Spinal cord (tissue), 9 donors: ENCODE measurements at regions not wholly inside any gene's neighbourhood (a gene's known extent, or its start where the extent isn't known, plus 50 kb on each side); places are given as distances from the start of the nearest gene placed in this dataset.
"Not testable (repeated sequence)": the region's sequence is repeated elsewhere in the genome, so short reads cannot be mapped to it uniquely, and the experiment has no call there.

Experiments
- DNase-seq, 6 donors: peaks; one replicate each; pipeline versions ENCODE4 v3.0.0 to v3.0.0-alpha.2; 2013 to 2015; ENCODE audit warnings: low spot score in 6 of 6, low read depth in 4 of 6
- H3K27ac ChIP-seq: one replicate; pipeline ENCODE4 v1.5.1; 2013; ENCODE audit warnings: low read depth, low read length, control low read depth
- H3K27me3 ChIP-seq: one replicate; pipeline ENCODE4 v1.6.1; 2013; ENCODE audit warnings: low read length; ENCODE audit not compliant: control insufficient read depth, insufficient read depth
- H3K36me3 ChIP-seq: one replicate; pipeline ENCODE4 v1.6.1; 2013; ENCODE audit warnings: low read length; ENCODE audit not compliant: control insufficient read depth, insufficient read depth
- H3K4me1 ChIP-seq: one replicate; pipeline ENCODE4 v1.6.1; 2013; ENCODE audit warnings: low read length; ENCODE audit not compliant: control insufficient read depth, insufficient read depth
- H3K4me3 ChIP-seq: one replicate; pipeline ENCODE4 v1.5.1; 2013; ENCODE audit warnings: low read depth, low read length, control low read depth
- H3K9me3 ChIP-seq: one replicate; pipeline ENCODE4 v1.6.1; 2013; ENCODE audit warnings: low read length; ENCODE audit not compliant: control insufficient read depth, insufficient read depth
- WGBS: methylation state at CpG from one replicate; pipeline ENCODE4 v1.1.5; 2013; ENCODE audit warnings: missing lambda C conversion rate; ENCODE audit not compliant: insufficient coverage; 5-methylcytosine and 5-hydroxymethylcytosine counted together
- donor health status: healthy.

GRCh38 chr11:130673698-130674097 is 225.3 kb downstream of the ADAMTS15 start:
- peaks cover 19% of the 10 kb centered on the region for H3K4me1 ChIP-seq
- no peak for DNase-seq
- no peak overlapping the region for H3K4me3 ChIP-seq
- whole genome bisulfite sequencing: 88% methylated on average over 2 of the region's 2 CpGs
- H3K27me3 ChIP-seq: no peaks in the 10 kb centered on the region
- no peaks in the 10 kb centered on the region for H3K36me3 ChIP-seq
- no peak overlapping the region for H3K27ac ChIP-seq
- H3K9me3 ChIP-seq: no peaks in the 10 kb centered on the region

DNA sequence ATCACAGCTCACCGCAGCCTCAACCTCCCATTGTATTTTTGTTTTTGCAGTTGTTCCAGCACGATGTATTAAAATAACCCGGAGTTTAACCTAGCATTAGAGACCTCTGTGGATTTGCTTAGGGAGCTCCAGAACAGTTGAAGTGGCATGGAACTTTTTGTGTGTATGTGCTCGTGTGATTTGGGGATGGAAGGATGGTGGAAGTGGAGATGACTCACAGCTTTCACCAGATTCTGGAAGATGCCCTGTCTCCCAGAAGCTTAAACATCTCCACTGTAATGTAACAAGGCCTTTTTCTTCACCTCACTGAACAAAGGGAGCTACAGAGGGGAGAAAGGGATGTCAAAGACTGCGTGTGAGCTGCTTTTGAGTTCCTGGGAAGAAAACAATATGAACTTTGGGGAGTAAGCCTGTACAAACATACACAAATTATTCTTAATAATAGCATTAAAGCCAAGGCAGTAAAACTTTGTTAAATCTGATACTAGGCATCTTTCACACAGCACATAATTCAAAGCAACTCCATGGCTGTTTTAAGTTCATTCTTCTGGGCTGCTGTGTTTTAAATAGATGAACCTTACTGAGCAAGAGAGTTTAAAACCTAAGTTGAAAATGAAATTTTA is 226.4 kb downstream of the ADAMTS15 start:
- H3K36me3 ChIP-seq: no peaks in the 10 kb centered on the region
- peaks cover 19% of the 10 kb centered on the region for H3K4me1 ChIP-seq
- H3K27me3 ChIP-seq: no peaks in the 10 kb centered on the region
- H3K4me3 ChIP-seq: no peak overlapping the region
- H3K27ac ChIP-seq: peak overlapping the region; percentile 35
- H3K9me3 ChIP-seq: peaks cover 10% of the 10 kb centered on the region
- WGBS: no CpG with 5 or more reads among the region's 5 CpGs
- peak in 1 of 6 donors; percentile 11 for DNase-seq

DNA sequence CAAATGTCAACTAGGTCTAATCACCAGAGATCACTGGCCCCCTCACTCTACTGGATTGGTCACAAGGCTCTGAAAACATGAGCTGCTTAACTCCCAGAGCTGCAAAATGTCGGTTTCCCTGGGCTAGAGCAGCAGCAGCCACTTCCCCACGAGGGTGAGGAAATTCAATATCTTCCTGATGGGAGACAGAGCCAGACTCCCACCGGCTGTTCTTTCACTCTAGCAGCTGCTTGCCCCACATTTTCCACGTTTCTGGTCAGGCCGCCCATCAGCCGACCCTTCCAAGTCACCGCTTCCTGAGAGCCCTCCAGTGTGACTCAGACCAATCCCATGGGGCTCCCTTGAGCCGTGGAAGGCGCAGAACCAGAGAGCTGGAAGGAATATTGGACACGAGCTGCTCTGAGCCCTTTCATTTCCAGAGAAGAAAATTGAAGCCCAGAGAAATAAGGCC is 227.0 kb downstream of the ADAMTS15 start:
- H3K4me1 ChIP-seq: peaks cover 19% of the 10 kb centered on the region
- DNase-seq: peak in 1 of 6 donors; percentile 22

GRCh38 chr11:130675917-130676316 is 227.5 kb downstream of the ADAMTS15 start:
- H3K9me3 ChIP-seq: peaks cover 14% of the 10 kb centered on the region
- peak overlapping the region; percentile 35 for H3K27ac ChIP-seq
- peaks cover 19% of the 10 kb centered on the region for H3K4me1 ChIP-seq
- H3K36me3 ChIP-seq: no peaks in the 10 kb centered on the region
- H3K4me3 ChIP-seq: no peak overlapping the region
- DNase-seq: no peak
- no CpG with 5 or more reads among the region's 1 CpG for WGBS
- H3K27me3 ChIP-seq: no peaks in the 10 kb centered on the region

More for the DNA sequence above, 227.0 kb downstream of the ADAMTS15 start:
- no peaks in the 10 kb centered on the region for H3K27me3 ChIP-seq
- H3K36me3 ChIP-seq: no peaks in the 10 kb centered on the region
- no peak overlapping the region for H3K4me3 ChIP-seq
- H3K9me3 ChIP-seq: peaks cover 12% of the 10 kb centered on the region
- 54% methylated on average over 10 of the region's 10 CpGs for WGBS
- H3K27ac ChIP-seq: peak overlapping the region; percentile 35

- DNase-seq: no peak
These were observed 229.2 kb downstream of the ADAMTS15 start for GRCh38 chr11:130677486-130678153.

DNA sequence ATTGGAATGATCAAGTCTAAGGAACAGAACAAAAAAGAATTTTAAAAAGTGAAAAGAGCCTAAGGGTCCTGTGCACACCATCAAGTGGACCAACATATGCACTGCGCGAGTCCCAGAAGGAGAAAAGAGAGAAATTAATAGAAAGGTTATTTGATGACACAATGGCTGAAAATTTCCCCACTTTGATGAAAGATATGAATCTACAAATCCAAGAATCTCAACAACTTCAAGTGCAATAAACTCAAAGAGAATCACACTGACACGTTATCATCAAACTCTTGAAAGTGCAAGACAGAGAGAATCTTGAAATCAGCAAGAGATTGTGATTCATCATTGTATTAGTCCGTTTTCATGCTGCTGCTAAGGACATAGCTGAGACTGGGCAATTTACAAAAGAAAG is 230.8 kb downstream of the ADAMTS15 start:
- H3K4me3 ChIP-seq: no peak overlapping the region
- peaks cover 5% of the 10 kb centered on the region for H3K4me1 ChIP-seq
- WGBS: 100% methylated on average over 1 of the region's 4 CpGs
- H3K36me3 ChIP-seq: no peaks in the 10 kb centered on the region
- DNase-seq: no peak
- H3K27me3 ChIP-seq: no peaks in the 10 kb centered on the region
- H3K9me3 ChIP-seq: peaks cover 14% of the 10 kb centered on the region
- H3K27ac ChIP-seq: no peak overlapping the region

More at GRCh38 chr11:130677486-130678153, 229.2 kb downstream of the ADAMTS15 start:
- no peak overlapping the region for H3K27ac ChIP-seq
- H3K9me3 ChIP-seq: peaks cover 14% of the 10 kb centered on the region
- H3K36me3 ChIP-seq: no peaks in the 10 kb centered on the region
- H3K4me3 ChIP-seq: no peak overlapping the region
- 86% methylated on average over 2 of the region's 6 CpGs for WGBS
- H3K4me1 ChIP-seq: peaks cover 12% of the 10 kb centered on the region
- H3K27me3 ChIP-seq: no peaks in the 10 kb centered on the region

GRCh38 chr11:130682471-130682870 is 233.8 kb downstream of the SNX19 start:
- peaks cover 14% of the 10 kb centered on the region for H3K9me3 ChIP-seq
- not testable (repeated sequence) for DNase-seq, H3K36me3 ChIP-seq, H3K27ac ChIP-seq, H3K4me3 ChIP-seq, H3K4me1 ChIP-seq, H3K27me3 ChIP-seq
- 71% methylated on average over 1 of the region's 2 CpGs for WGBS

DNA sequence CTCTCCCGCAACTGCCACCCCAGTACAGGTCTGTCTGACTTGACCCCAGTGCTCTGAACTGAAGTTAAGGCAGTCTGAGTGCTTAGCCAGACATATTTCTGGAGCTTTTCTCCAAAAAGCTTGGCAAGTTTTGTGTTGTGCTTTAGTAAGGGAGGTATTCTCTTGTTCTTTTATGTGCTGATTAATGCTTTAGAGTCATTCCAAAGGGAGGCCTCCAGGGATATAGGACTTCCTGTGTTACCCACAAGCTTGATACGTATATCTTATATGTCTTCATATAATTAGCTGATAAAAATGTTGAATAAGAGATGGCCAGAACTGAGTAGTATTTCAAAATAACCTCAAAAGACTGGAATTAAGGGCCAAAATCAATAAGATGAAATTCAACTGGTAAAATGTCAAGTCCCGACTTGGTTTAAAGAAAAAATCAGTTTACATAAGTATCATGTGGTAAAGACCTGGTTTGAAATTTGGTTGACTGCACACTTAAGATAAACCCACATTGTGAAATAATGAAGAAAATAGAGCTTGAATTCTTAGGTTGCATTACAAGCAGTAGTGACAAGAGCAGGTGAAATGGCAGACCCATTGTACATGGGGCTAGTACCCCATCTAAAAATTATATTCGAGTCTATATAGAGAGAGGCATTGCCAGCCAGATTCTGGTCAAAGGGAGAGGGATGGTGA is 226.9 kb downstream of the SNX19 start:
- Histone ChIP-seq H3K27me3 (no peaks in the 10 kb centered on the region), H3K4me3 (no peak overlapping the region), H3K9me3 (no peaks in the 10 kb centered on the region), H3K4me1 (no peaks in the 10 kb centered on the region), H3K36me3 (no peaks in the 10 kb centered on the region), H3K27ac (no peak overlapping the region)
- WGBS: no CpG with 5 or more reads among the region's 4 CpGs
- DNase-seq: peak in 1 of 6 donors; percentile 15

DNA sequence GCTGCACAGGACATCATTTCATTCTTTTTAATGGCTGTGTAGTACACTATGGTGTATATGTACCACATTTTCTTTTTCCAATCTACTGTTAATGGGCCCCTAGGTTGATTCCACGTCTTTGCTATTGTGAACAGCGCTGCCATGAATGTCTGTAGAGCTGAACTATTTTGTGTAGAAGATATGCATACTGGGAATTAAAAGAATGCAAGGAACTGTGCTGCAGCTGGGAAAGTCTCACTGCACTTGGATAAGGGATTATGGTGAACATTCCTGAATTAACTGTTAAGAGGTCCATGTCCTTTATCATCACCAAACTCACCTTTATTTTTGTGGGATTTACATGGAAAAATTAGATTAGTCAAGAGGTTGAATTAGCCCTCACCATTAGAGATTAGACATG is 224.7 kb downstream of the SNX19 start:
- WGBS: 50% methylated on average over 1 of the region's 2 CpGs

More for the DNA sequence above, 224.7 kb downstream of the SNX19 start:
- H3K9me3 ChIP-seq: no peaks in the 10 kb centered on the region
- H3K27ac ChIP-seq: no peak overlapping the region
- H3K27me3 ChIP-seq: no peaks in the 10 kb centered on the region
- H3K4me1 ChIP-seq: no peaks in the 10 kb centered on the region
- H3K36me3 ChIP-seq: no peaks in the 10 kb centered on the region
- H3K4me3 ChIP-seq: no peak overlapping the region
- DNase-seq: peak in 1 of 6 donors; percentile 66
